Choroid plexus epithelial cell (primary cell): ENCODE measurements at regions not wholly inside any gene's neighbourhood (a gene's known extent, or its start where the extent isn't known, plus 50 kb on each side); places are given as distances from the start of the nearest gene placed in this dataset.

Experiments
- DNase-seq: peaks from one replicate; pipeline ENCODE4 v3.0.0-alpha.2; 2010; ENCODE audit warnings: low read depth
- H3K4me3 ChIP-seq: 2 replicates; pipeline ENCODE4 v1.5.1; 2011; ENCODE audit warnings: low read depth, mild to moderate bottlenecking, control low read depth, low read length, moderate library complexity
- TF ChIP-seq, protein P1 (sequence below): conservative IDR thresholded peaks from 2 replicates; pipeline ENCODE4 v1.5.1; 2011; ENCODE audit warnings: low read depth, mild to moderate bottlenecking, control low read depth, inconsistent platforms, low read length, moderate library complexity

GRCh38 chr9:79776581-79776980, 204.8 kb downstream of the TLE4 start:
- no peak for DNase-seq
- no peak overlapping the region for H3K4me3 ChIP-seq
- TF ChIP-seq, protein P1, sequence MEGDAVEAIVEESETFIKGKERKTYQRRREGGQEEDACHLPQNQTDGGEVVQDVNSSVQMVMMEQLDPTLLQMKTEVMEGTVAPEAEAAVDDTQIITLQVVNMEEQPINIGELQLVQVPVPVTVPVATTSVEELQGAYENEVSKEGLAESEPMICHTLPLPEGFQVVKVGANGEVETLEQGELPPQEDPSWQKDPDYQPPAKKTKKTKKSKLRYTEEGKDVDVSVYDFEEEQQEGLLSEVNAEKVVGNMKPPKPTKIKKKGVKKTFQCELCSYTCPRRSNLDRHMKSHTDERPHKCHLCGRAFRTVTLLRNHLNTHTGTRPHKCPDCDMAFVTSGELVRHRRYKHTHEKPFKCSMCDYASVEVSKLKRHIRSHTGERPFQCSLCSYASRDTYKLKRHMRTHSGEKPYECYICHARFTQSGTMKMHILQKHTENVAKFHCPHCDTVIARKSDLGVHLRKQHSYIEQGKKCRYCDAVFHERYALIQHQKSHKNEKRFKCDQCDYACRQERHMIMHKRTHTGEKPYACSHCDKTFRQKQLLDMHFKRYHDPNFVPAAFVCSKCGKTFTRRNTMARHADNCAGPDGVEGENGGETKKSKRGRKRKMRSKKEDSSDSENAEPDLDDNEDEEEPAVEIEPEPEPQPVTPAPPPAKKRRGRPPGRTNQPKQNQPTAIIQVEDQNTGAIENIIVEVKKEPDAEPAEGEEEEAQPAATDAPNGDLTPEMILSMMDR: no peak
